ENCODE measurements at regions not wholly inside any gene's neighbourhood (a gene's known extent, or its start where the extent isn't known, plus 50 kb on each side); places are given as distances from the start of the nearest gene placed in this dataset.

GRCh38 chr2:56676966-56677365 lies 493.2 kb downstream of the CCDC85A start:
- no peaks in the 10 kb centered on the region for H3K4me1 Mint-ChIP-seq
- no CpG with 5 or more reads among the region's 2 CpGs for WGBS (ENCODE audit: extremely low coverage, insufficient read length, low lambda C conversion rate)
- Histone ChIP-seq H2AK5ac (ENCODE audit: insufficient read length, low read length) (no peak overlapping the region), H3T11ph (ENCODE audit: low read length) (no peak overlapping the region), H4K8ac (replicated peaks; ENCODE audit: insufficient read length, low read depth, low read length) (no peak overlapping the region), H3K9ac (ENCODE audit: extremely low read depth, insufficient read length, low read length) (no peak overlapping the region), H3K4me1 (ENCODE audit: insufficient read depth, low read length) (no peaks in the 10 kb centered on the region), H3K4ac (ENCODE audit: low read depth, low read length) (no peak overlapping the region), H3K79me2 (ENCODE audit: insufficient read depth, low read length) (no peaks in the 10 kb centered on the region), H3K27me3 (ENCODE audit: insufficient read depth, low read length) (no peaks in the 10 kb centered on the region), H2BK5ac (ENCODE audit: insufficient read length, low read length) (no peak overlapping the region), H3K23ac (ENCODE audit: insufficient read length, low read depth, low read length) (no peak overlapping the region), H3K23me2 (ENCODE audit: insufficient read length, low read depth, low read length, poor library complexity, severe bottlenecking) (peaks cover 3% of the 10 kb centered on the region), H2BK120ac (ENCODE audit: low read depth, low read length, poor library complexity, severe bottlenecking) (no peak overlapping the region), H3K9me3 (ENCODE audit: control insufficient read depth, low read depth, low read length) (peaks cover 15% of the 10 kb centered on the region), H2AFZ (ENCODE audit: low read length) (no peak overlapping the region), H3K79me1 (ENCODE audit: insufficient read depth, low read depth, low read length, poor library complexity, severe bottlenecking) (no peaks in the 10 kb centered on the region), H3K4me2 (ENCODE audit: insufficient read depth, insufficient read length, low read length) (no peak overlapping the region), H4K5ac (ENCODE audit: insufficient read length, low read depth, low read length) (no peak overlapping the region), H2BK12ac (ENCODE audit: insufficient read length, low read depth, low read length) (no peak overlapping the region), H3K18ac (ENCODE audit: insufficient read length, low read depth, low read length) (no peak overlapping the region), H3K56ac (ENCODE audit: insufficient read length, low read depth, low read length) (no peak overlapping the region), H3K27ac (ENCODE audit: insufficient read length, low read depth, low read length) (no peak overlapping the region), H2BK15ac (ENCODE audit: low read depth, low read length) (no peak overlapping the region), H4K20me1 (ENCODE audit: control insufficient read depth, insufficient read depth, insufficient read length) (no peaks in the 10 kb centered on the region), H4K91ac (ENCODE audit: insufficient read length, low read depth, low read length) (no peak overlapping the region), H3K14ac (ENCODE audit: insufficient read depth, low read length) (no peak overlapping the region), H2BK20ac (ENCODE audit: low read depth, low read length, poor library complexity, severe bottlenecking) (no peak overlapping the region)
- TF ChIP-seq CTCF (conservative IDR thresholded peaks at IDR 0.05) = no peak
- H3K36me3 Mint-ChIP-seq (ENCODE audit: insufficient read depth in 1 of 3, low read depth in 3 of 3) = peaks cover 0 to 9% (median 3%) of the 10 kb centered on the region in 3 experiments; a peak in 4 of 7 replicates
- no peak for DNase-seq
- H3K4me3 Mint-ChIP-seq = no peak overlapping the region
- H3K27ac Mint-ChIP-seq = no peak overlapping the region
- peaks cover 15 to 18% of the 10 kb centered on the region in 2 experiments for H3K9me3 Mint-ChIP-seq
- H3K27me3 Mint-ChIP-seq (ENCODE audit: low read depth) = 0 out of 2 replicates have a peak, but pooled peaks cover 2% of the 10 kb centered on the region

Data from H9 (cell line).